Activated CD8-positive, alpha-beta memory T cell treated with anti-CD3 and anti-CD28 coated beads for 48 hours (primary cell): ENCODE measurements at regions not wholly inside any gene's neighbourhood (a gene's known extent, or its start where the extent isn't known, plus 50 kb on each side); places are given as distances from the start of the nearest gene placed in this dataset.

ENCODE experiments used
- DNase-seq, 3 experiments: peaks; one replicate each; pipeline ENCODE4 v3.0.0-alpha.2; 2020; ENCODE audit warnings: low read depth in 2 of 3, low spot score in 2 of 3

GRCh38 chr1:110816945-110817344 is 56.0 kb upstream of the CD53 start:
- no peak for DNase-seq

GRCh38 chr1:110811529-110811928 is 61.4 kb upstream of the CD53 start:
- no peak for DNase-seq

- DNase-seq: no peak
Observed at GRCh38 chr1:110800079-110800478, 72.9 kb upstream of the CD53 start.

GRCh38 chr1:110798691-110799256 is 74.2 kb upstream of the CD53 start:
- DNase-seq: no peak

GRCh38 chr1:110788673-110789072 is 84.3 kb upstream of the CD53 start:
- no peak for DNase-seq

- DNase-seq: no peak
Observed at GRCh38 chr1:110787328-110788071, 85.4 kb upstream of the CD53 start.

- no peak for DNase-seq
Observed at GRCh38 chr1:110786802-110787327, 86.1 kb upstream of the CD53 start.

GRCh38 chr1:110785612-110786011 is 87.3 kb upstream of the CD53 start:
- no peak for DNase-seq

GRCh38 chr1:110785055-110785454 is 87.9 kb upstream of the CD53 start:
- DNase-seq: no peak

- no peak for DNase-seq
Observed at GRCh38 chr1:110783292-110783918, 89.5 kb upstream of the CD53 start.

GRCh38 chr1:110781525-110781924 is 91.4 kb upstream of the CD53 start:
- DNase-seq: no peak

GRCh38 chr1:110780600-110781484 is 92.1 kb upstream of the CD53 start:
- peak; percentile 33 to 83 (median 39) for DNase-seq

GRCh38 chr1:110779636-110780035 is 93.3 kb upstream of the CD53 start:
- no peak for DNase-seq

- DNase-seq: no peak
Observed at GRCh38 chr1:110778821-110779220, 94.1 kb upstream of the CD53 start.

GRCh38 chr1:110777228-110777627 is 95.7 kb upstream of the CD53 start:
- DNase-seq: no peak

GRCh38 chr1:110774398-110774797 is 98.5 kb upstream of the CD53 start:
- DNase-seq: no peak

- no peak for DNase-seq
Observed at GRCh38 chr1:110773813-110774212, 99.1 kb upstream of the KCNA3 start.

- no peak for DNase-seq
Observed at GRCh38 chr1:110771245-110772022, 96.7 kb upstream of the KCNA3 start.

- DNase-seq: no peak
Observed at GRCh38 chr1:110770832-110771231, 96.1 kb upstream of the KCNA3 start.

- no peak for DNase-seq
Observed at GRCh38 chr1:110768605-110769004, 93.9 kb upstream of the KCNA3 start.

- no peak for DNase-seq
Observed at GRCh38 chr1:110766336-110766647, 91.6 kb upstream of the KCNA3 start.
